GM21619 (cell line): ENCODE measurements at regions not wholly inside any gene's neighbourhood (a gene's known extent, or its start where the extent isn't known, plus 50 kb on each side); places are given as distances from the start of the nearest gene placed in this dataset.
"Not testable (repeated sequence)": the region's sequence is repeated elsewhere in the genome, so short reads cannot be mapped to it uniquely, and the experiment has no call there.

Experiments
- ATAC-seq: cut with Tn5 transposase; IDR thresholded peaks from one replicate; pipeline ENCODE4 v1.9.1; 2021; ENCODE audit not compliant: unreplicated experiment

- ATAC-seq = peak; percentile 93
Measured at GRCh38 chr3:81823882-81824395, 62.5 kb upstream of the GBE1 start.

DNA sequence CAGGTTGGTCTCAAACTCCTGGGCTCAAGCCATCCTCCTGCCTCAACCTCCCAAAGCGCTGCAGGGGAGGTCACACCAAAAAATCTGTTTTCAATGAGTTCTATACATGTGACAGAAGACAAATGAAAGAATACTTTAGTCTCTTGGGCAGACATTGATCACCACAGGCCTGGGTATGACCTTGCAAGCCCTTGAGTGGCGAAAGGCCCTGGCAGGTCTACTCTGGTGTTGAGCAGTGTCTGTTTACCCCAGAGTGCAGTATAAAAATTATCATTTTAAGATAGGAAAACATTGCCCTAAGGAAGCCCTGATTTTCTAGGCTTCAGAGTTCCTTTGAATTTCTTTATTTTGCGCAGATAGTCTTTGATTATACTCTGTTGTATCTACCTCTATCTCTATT is 61.6 kb upstream of the GBE1 start:
- no peak for ATAC-seq

DNA sequence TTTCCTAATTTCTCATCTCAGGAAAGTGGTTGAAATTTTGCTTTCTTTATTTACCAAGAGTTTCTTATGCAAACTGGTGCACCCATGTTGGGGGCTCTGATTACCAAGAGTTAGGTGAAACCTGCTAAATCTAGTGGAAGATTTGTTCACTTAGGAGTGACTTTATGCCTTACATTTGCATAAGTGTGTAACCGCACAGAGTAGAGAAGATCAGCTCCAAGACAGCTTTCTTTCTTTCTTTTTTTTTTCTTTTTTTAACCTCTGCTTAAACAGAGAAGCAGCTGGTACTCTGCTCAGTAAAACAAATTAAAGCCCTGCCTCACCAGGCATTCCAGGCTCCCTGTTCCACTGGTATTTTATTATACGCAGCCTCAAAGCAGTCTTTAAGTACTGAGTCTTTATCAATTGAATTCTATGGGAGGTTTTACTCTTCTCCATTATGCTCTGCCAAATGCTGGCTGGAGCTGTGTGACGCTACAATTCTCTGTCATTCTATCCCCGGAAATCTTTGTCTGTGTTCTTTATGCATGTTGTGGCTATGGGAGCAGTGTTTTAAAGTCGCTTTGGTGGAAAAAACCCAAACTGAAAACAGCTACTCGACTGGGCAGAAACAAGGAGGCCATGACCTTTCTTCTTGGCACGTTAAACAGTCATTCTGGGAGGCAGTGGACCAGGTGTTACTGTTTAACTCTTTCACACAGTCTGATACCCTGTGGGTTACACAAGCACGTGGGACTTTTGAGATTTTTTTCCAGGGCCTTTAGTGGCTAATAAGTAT is 55.2 kb upstream of the GBE1 start:
- peak; percentile 99 for ATAC-seq

- not testable (repeated sequence) for ATAC-seq
Measured at GRCh38 chr3:81812098-81812497, 50.7 kb upstream of the GBE1 start.
